HG02870 (cell line): ENCODE measurements at regions not wholly inside any gene's neighbourhood (a gene's known extent, or its start where the extent isn't known, plus 50 kb on each side); places are given as distances from the start of the nearest gene placed in this dataset.
"Not testable (repeated sequence)": the region's sequence is repeated elsewhere in the genome, so short reads cannot be mapped to it uniquely, and the experiment has no call there.

Experiments used
- ATAC-seq: cut with Tn5 transposase; IDR thresholded peaks from one replicate; pipeline ENCODE4 v1.9.1; 2021; ENCODE audit warnings: mild to moderate bottlenecking, moderate library complexity; ENCODE audit not compliant: unreplicated experiment

DNA sequence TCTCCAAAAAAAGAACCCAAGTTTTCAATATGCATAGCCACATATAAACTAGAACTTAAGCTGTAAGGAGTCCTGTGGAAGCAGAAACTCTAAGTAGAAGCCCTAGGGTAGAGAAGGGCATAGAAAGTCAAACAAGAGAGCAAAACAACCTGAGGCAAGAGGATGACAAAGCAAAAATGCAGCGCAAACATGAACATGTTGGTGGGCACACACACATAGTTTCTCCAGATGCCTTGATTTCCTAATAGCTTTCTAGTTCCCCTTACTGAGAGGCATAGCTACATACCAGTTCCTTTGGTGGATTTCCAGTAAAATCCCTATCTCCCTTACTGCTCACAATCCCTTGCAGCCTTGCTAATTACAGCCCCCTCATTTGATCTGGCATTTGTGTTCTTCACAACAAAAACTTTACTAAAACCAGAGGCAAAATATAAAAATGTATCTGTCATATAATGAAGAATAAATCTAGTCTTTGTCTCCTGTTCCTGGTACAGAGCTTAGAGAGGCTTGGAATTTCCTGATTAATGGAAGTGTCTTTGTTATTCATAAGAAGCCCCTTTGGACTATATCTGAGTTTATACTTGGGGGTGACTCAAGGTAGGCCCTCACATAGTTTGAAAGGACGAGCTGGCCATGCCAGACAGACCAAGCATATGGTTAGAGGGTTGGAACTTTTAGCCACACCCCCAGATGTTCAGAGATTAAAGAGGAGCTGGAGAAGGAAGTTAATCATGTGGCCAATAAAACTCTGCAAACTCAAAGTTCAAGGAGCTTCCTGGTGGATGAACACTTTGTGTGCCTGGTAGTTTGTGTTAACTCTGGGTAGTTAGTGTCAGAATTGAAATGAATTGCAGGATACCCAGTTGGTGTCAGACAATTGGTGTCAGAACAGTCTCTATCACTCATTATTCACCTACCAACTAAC is 52.7 kb upstream of the ZCCHC13 start:
- no peak for ATAC-seq

DNA sequence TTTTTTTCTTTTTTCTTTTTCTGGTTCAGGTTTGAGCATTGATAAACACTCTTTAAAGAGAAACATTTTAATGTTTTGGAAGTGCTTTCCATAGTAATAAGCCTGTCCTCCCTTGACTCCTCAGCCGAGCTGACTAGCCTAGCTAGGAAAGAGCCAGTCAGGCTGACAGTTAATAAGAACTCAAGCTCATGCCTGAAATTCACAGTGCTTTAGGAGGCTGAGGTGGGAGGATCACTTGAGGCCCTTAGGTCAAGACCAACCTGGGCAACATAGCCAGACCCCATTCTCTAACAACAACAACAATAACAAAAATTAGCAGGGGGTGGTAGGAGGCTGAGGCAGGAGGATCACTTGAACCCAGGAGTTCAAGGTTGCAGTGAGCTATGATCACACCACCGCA is 53.4 kb upstream of the ZCCHC13 start:
- ATAC-seq: no peak

GRCh38 chrX:74249963-74250362 is 54.0 kb upstream of the ZCCHC13 start:
- ATAC-seq: no peak

DNA sequence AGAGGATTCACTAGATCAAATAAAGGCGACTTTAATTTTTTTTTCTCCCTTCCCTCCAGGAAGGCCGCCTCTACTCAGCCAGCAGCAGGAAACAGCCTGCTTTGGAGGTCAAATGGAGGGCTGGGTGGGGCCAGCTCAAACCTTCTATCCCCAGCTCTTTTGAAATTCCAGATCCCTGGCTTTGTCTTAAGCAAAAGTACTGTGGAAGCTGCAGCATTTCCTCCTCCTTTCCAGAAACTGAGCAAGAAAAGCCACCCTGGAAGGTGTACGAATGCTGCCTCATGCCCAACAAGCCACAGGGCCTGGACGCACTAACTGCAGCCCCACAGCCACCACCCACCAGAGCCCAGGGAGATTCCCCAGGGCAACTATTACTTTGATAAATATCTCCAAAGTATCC is 55.1 kb upstream of the ZCCHC13 start:
- ATAC-seq: no peak

GRCh38 chrX:74246524-74246923 is 57.5 kb upstream of the ZCCHC13 start:
- ATAC-seq: no peak

DNA sequence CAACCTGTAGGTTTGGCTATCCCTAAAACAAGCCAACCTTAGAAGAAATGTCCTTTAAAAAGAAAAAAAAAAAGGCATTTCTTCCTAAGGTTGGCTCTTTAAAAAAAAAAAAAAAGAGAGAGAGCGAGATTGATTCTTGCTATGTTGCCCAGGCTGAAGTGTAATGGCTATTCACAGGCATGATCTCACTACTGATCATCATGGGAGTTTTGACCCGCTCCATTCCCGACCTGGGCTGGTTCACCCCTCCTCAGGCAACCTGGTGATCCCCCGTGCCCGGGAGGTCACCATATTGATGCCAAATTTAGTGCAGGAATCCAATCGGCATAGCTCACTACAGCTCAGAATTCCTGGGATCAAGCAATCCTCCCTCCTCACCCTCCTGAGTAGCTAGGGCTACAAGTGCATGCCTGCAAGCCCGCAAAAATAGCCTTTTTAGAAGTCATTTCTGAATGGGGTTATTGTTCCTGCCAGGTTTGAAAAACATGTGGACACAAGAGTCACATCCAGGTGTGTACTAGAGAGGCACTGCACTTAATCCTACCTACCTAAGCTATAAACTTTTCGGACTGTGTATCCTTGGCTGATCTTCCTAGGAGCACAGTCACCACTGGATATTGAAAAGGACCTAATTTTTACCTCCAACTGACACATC is 61.4 kb upstream of the ZCCHC13 start:
- ATAC-seq: no peak

DNA sequence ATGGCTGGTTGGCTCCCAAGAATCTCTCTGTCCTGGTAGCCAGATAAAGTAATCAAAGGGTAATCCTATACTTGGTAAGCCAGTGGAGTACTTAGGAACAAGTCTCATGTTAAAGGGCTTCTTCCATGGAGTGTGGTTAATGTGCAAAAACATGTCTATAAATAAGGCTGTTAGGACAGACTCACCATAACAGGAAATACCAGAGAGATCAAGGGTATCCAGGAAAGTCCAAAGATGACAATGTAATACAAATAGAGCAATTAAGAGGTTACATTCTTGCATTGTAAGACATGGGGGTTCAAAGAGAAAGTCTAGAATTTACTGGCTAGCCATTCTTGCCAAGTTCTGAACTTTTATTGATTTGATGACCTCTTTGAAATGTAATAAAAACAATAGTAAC is 61.9 kb upstream of the ZCCHC13 start:
- no peak for ATAC-seq

DNA sequence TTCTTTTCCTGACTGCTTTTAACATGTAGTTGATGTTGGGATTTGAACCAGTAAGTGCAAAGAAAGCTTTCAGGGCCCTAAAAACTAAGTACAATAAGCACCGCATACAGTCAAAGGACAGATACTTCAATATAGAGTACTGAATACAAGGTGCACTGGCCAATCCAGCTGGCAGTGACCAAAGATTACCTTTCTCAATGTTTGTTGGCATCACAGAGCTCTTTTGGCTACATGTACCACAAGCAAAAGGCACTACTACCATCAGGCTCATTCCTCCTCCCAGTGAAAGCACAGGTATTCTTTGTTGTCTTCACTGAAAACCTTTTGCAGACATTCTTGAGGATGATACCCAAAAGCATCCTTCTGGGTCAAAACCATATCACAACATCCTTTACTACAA is 65.2 kb upstream of the ZCCHC13 start:
- no peak for ATAC-seq

- no peak for ATAC-seq
These were observed 69.2 kb upstream of the ZCCHC13 start for GRCh38 chrX:74234818-74235217.

DNA sequence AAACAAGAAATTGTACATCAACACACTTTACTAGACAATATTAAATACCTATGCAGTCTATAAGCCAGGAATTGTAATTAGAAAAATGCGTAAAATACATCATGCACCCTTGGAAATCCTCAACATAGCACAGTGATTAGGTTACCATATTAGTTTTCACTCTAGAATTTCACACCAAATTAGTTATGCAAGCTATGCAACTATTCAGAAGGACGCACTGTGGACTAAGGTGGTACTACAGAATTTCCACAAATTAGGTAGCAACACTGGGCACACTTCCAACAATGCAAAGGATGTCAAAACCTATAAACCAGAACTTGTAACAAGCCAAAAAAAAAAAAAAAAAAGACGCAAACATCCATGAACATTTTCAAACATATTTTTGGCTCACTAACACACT is 71.1 kb upstream of the ZCCHC13 start:
- ATAC-seq: no peak

DNA sequence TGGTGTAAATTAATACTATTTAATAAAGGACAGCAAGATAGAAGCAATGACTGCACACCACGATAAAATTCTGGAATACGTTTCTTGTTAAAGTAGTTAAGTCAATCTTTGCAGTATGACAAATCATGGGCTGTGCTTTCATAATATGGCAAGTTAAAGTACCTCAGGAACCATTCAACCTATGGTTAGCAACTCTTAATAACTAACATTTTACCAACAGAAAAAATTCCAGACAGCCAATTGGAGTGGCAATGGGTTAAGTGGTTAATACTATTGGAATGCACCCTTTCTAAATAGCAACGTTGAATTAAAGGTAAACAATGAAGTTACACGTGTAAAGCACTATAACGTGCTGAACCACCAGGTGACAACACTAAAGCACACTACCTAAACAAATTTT is 72.4 kb upstream of the ZCCHC13 start:
- no peak for ATAC-seq

DNA sequence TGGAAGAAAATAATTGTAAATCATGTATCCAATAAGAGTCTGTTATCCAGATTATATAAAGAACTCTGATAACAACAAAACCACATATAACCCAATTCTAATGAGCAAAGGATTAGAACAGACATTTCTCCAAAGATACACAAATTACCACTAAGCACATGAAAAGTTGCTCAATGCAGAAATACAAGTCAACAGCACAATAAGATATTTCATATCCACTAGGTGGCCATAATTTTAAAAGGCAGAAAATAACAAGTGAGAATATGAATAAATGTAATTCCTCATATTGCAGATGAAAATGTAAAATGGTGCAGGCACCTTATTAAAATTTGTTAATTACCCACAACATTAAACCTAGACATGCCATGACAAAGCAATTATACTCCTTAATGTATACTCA is 73.9 kb upstream of the ZCCHC13 start:
- ATAC-seq: no peak

DNA sequence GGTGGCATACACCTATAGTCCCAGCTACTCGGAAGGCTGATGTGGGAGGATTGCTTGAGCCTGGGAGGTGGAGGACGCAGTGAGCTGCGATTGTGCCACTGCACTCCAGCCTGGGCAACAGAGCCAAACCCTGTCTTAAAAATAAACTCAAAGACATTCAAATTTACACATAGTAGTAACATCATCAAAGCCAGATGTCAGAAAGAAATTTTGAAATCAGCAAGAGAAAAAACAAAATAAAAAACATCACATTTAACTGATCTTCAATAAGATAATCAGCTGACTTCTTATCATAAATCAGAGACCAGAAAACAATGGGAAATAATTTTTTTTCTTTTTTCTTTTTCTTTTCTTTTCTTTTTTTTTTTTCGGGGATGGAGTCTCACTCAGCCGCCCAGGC is 78.9 kb upstream of the ZCCHC13 start:
- ATAC-seq: no peak

- ATAC-seq: no peak
These were observed 83.7 kb upstream of the ZCCHC13 start for GRCh38 chrX:74220277-74220676.

DNA sequence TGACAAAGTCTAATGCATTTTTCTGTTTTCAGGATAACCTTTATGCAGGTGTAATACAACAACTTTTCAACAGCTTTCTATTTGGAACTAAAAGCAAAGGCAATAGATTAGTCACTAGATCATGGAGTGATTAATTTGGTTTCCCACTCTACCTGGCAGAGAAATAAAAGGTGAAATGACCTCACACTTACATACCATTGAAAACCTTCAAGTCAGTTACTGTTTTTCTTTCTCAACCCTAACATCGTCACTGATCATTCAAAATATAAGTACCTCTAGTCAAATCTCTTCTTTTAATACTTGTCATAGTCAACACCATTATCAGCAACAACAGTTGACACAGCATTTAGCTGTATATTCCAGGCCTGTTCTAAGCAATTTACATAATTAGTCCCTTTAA is 85.1 kb upstream of the ZCCHC13 start:
- no peak for ATAC-seq

DNA sequence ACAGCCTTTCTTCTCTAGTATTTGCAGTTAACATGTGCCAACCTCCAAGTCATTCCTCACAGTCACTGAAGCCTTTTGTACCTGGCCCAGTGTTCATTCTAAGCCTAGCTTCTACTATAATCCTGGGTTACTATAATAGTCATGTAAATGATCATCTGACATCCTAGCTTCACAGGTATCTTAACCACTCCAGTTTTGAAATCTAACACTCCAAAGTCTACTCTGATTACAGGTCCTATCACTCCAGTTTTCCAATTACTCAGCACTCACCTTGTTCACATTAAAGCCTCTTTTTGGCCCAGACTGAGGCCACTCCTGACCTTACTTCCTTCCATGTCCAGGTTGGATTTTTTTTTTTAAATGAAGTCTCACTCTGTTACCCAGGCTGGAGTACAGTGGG is 87.6 kb upstream of the ZCCHC13 start:
- no peak for ATAC-seq

- no peak for ATAC-seq
These were observed 92.1 kb upstream of the ZCCHC13 start for GRCh38 chrX:74211911-74212310.

- no peak for ATAC-seq
These were observed 96.4 kb upstream of the ZCCHC13 start for GRCh38 chrX:74207539-74207938.

DNA sequence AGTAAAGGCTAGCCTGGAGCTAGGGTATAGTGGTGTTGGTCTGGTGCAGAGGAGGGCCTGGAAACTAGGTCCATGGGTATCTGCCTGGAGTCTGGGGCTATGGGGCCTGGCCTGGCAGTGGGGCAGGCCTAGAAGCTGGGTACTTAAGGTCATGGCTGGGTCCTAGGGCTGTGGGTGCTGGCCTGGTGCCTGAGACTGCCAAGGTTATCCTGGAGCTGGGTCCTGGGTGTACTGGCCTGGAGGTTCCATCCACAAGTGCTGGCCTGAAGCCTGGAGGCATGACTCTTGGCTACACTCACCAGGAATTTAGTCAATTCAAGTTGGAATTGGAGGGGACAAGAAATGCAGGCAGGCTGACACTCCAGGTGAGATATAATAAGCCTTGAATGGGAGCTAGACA is 108.4 kb upstream of the ZCCHC13 start:
- no peak for ATAC-seq

DNA sequence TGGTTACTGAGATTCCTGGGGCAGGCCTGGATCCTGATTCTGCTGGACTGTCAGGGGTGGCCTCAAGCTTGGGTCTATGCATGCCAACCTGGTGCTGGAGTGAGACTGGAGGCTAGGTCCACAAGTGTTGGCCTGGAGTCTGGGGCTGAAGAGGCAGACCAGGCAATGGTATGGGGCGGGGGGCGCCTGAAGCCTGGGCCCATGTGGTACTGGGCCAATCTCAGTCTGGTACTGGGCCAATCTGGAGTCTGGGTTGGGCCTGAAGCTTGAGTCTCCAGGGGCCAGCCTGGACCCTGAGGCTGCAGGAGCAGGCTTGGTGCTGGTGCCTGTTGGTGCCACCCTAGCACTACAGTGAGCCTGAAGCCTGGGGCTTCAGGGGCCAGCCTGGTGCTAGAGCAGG is 108.9 kb upstream of the ZCCHC13 start:
- ATAC-seq: no peak

DNA sequence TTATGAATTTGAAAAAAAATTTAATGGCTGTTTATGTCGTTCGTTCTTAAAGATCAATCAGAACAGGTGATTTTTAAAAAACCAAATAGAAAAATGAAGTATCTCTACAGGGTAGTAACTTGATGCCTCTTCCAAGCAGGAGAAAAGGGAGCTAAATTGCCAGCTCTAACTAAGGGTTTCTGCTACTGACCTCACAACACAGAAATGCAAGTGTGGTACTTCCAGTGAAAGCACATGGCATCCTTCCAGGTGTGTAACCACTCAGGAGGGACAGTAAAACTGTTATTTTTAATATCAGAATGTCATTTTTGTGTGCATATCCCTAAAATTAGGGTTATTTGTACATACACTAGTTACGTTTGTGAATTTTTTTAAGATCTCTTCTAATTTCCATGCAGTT is 116.8 kb upstream of the ZCCHC13 start:
- ATAC-seq: no peak

- not testable (repeated sequence) for ATAC-seq
These were observed 120.9 kb upstream of the ZCCHC13 start for GRCh38 chrX:74183047-74183446.
